Esophagus muscularis mucosa (tissue), 4 donors: ENCODE measurements at regions not wholly inside any gene's neighbourhood (a gene's known extent, or its start where the extent isn't known, plus 50 kb on each side); places are given as distances from the start of the nearest gene placed in this dataset.

Experiments used
- DNase-seq: peaks from one replicate; pipeline ENCODE4 v3.0.0-alpha.2; 2017; ENCODE audit errors: extremely low spot score
- H3K27ac ChIP-seq, 4 donors: fragments of 200-600 bp; sonication (generic); replicated peaks in 1 of 4; 1 replicate in 3 of 4; 2 replicates in 1 of 4; pipeline ENCODE4 v1.5.1; 2016 to 2019; ENCODE audit warnings: mild to moderate bottlenecking in 1 of 4
- H3K27me3 ChIP-seq, 4 donors: fragments of 200-600 bp; sonication (generic); one replicate each; pipeline versions ENCODE4 v1.5.1 to v1.6.0; 2016 to 2019
- H3K36me3 ChIP-seq, 4 donors: fragments of 200-600 bp; sonication (generic); one replicate each; pipeline ENCODE4 v1.5.1; 2016 to 2019
- H3K4me1 ChIP-seq, 4 donors: fragments of 200-600 bp; sonication (generic); one replicate each; pipeline ENCODE4 v1.5.1; 2016 to 2019
- H3K4me3 ChIP-seq, 4 donors: fragments of 200-600 bp; sonication (generic); 1 replicate in 2 of 4; 2 replicates in 2 of 4; pipeline ENCODE4 v1.5.1; 2016 to 2019; ENCODE audit warnings: mild to moderate bottlenecking in 4 of 4, moderate library complexity in 1 of 4
- H3K9me3 ChIP-seq, 4 donors: fragments of 200-600 bp; sonication (generic); 1 replicate in 3 of 4; 2 replicates in 1 of 4; pipeline ENCODE4 v1.5.1; 2016 to 2019
- EP300 ChIP-seq: sonication (generic); formaldehyde crosslinking; IDR thresholded peaks from one replicate; pipeline ENCODE4 v1.6.1; 2017; ENCODE audit warnings: antibody characterized with exemption
- POLR2A ChIP-seq: fragments of 450-650 bp; IDR thresholded peaks from one replicate; pipeline ENCODE4 v1.6.1; 2017; ENCODE audit warnings: antibody characterized with exemption, moderate library complexity, mild to moderate bottlenecking, low read depth
- POLR2AphosphoS5 ChIP-seq, 2 donors: sonication (generic); formaldehyde crosslinking; IDR thresholded peaks; one replicate each; pipeline ENCODE4 v1.6.1; 2017; ENCODE audit warnings: antibody characterized with exemption in 2 of 2
- WGBS: methylation state at CpG from one replicate; pipeline ENCODE4 v1.1.5; 2018; 5-methylcytosine and 5-hydroxymethylcytosine counted together
- intact Hi-C: fragments of 100-400 bp; cut with DNase I; formaldehyde crosslinking; loops from one replicate; pipeline ENCODE4 v1.15.1; 2023
- TF ChIP-seq, protein P1 (sequence below), 3 experiments: fragments of 200-600 bp in 2 of 3; fragments of 450-650 bp in 1 of 3; sonication (generic) in 2 of 3; IDR thresholded peaks; one replicate each; pipeline ENCODE4 v1.5.1; 2017 to 2019; ENCODE audit warnings: antibody characterized with exemption in 3 of 3, mild to moderate bottlenecking in 2 of 3, moderate library complexity in 1 of 3

DNA sequence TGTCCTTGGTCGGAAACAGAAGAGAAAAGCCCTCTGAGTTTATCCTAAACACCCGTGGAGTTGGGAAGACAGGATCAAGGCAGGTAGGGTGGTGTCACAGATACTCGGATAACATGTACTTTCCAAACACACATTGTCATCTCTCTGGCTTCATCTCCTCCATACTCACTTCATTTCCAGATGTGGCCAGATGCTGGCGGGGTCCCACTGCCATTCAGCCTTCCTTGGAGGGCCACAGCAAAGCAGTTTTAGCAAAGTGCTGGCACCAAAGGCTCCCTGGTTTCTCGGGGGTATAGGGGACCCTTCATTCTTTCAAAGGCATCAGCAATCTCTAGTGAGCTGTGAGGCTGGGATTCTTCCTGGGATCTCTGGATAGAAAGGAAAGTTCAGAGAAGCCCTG is 539.5 kb downstream of the TCERG1L start:
- DNase-seq: no peak
- peaks cover 0 to 48% (median 0%) of the 10 kb centered on the region in 4 donors for H3K27me3 ChIP-seq
- H3K4me3 ChIP-seq: no peak overlapping the region
- intact Hi-C loops: no loop called here
- peaks cover 0 to 15% (median 11%) of the 10 kb centered on the region in 4 donors for H3K9me3 ChIP-seq
- no peak overlapping the region for H3K27ac ChIP-seq
- TF ChIP-seq, protein P1, sequence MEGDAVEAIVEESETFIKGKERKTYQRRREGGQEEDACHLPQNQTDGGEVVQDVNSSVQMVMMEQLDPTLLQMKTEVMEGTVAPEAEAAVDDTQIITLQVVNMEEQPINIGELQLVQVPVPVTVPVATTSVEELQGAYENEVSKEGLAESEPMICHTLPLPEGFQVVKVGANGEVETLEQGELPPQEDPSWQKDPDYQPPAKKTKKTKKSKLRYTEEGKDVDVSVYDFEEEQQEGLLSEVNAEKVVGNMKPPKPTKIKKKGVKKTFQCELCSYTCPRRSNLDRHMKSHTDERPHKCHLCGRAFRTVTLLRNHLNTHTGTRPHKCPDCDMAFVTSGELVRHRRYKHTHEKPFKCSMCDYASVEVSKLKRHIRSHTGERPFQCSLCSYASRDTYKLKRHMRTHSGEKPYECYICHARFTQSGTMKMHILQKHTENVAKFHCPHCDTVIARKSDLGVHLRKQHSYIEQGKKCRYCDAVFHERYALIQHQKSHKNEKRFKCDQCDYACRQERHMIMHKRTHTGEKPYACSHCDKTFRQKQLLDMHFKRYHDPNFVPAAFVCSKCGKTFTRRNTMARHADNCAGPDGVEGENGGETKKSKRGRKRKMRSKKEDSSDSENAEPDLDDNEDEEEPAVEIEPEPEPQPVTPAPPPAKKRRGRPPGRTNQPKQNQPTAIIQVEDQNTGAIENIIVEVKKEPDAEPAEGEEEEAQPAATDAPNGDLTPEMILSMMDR (IDR thresholded peaks at IDR 0.05): no peak
- no peak for TF ChIP-seq POLR2AphosphoS5 (IDR thresholded peaks at IDR 0.05)
- TF ChIP-seq EP300: no peak
- TF ChIP-seq POLR2A: no peak
- H3K36me3 ChIP-seq: no peaks in the 10 kb centered on the region
- no peaks in the 10 kb centered on the region for H3K4me1 ChIP-seq
- 65% methylated on average over 5 of the region's 5 CpGs for WGBS

DNA sequence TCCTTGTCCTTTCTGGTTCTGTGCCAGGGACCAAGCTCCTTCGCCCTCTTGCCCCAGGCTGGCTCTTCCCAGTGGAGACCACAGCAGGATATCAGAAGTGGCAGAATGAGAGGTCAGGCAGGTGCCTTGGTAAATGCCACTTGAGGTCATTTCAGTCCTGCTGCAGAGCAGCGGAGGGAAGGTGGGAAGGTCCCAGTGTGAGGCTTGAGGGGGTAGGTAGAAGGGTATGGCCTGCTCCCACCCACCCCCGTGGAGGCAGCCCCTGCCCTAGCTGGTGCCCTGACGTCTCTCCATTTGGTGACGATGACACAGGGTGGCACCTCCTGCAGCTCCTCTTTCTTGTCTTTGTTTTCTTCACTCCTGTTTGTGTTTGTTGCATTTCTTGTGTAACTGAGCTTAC is 538.8 kb downstream of the TCERG1L start:
- peaks cover 0 to 10% (median 8%) of the 10 kb centered on the region in 4 donors for H3K9me3 ChIP-seq
- H3K4me3 ChIP-seq: no peak overlapping the region
- WGBS: 57% methylated on average over 4 of the region's 5 CpGs
- TF ChIP-seq EP300 (no peak), POLR2A (no peak), POLR2AphosphoS5 (IDR thresholded peaks at IDR 0.05) (no peak)
- TF ChIP-seq, protein P1 (IDR thresholded peaks at IDR 0.05): no peak
- no peak overlapping the region for H3K27ac ChIP-seq
- H3K27me3 ChIP-seq: peaks cover 0 to 55% (median 0%) of the 10 kb centered on the region in 4 donors
- no peak for DNase-seq
- H3K36me3 ChIP-seq: no peaks in the 10 kb centered on the region
- intact Hi-C loops: no loop called here
- no peaks in the 10 kb centered on the region for H3K4me1 ChIP-seq

DNA sequence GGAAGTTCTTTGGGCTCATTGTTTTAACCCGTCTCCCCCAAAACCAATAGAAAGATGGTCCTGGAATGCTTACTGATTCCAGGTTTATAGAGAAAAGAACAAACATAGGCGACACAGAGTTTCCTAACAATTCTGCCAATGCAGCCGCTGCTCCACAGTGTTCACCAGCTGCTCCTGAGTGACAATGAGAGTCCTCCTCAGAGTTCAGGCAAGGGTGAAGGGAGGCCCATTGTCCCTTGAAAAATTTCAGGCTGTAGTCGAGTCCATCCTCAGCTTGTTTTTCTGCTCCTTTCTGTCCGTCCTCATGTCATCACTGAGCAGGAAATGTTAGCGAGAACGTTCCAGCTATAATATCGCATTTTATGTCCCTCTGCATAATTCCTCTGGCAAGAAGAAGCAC is 537.6 kb downstream of the TCERG1L start:
- intact Hi-C loops: no loop called here
- no peak for DNase-seq
- Histone ChIP-seq H3K36me3 (no peaks in the 10 kb centered on the region), H3K9me3 (no peaks in the 10 kb centered on the region), H3K27ac (no peak overlapping the region), H3K27me3 (peaks cover 0 to 59% (median 0%) of the 10 kb centered on the region in 4 donors), H3K4me3 (no peak overlapping the region), H3K4me1 (no peaks in the 10 kb centered on the region)
- WGBS: 30% methylated on average over 8 of the region's 8 CpGs
- TF ChIP-seq, protein P1 (IDR thresholded peaks at IDR 0.05): no peak
- TF ChIP-seq POLR2A (no peak), EP300 (no peak), POLR2AphosphoS5 (IDR thresholded peaks at IDR 0.05) (no peak)

DNA sequence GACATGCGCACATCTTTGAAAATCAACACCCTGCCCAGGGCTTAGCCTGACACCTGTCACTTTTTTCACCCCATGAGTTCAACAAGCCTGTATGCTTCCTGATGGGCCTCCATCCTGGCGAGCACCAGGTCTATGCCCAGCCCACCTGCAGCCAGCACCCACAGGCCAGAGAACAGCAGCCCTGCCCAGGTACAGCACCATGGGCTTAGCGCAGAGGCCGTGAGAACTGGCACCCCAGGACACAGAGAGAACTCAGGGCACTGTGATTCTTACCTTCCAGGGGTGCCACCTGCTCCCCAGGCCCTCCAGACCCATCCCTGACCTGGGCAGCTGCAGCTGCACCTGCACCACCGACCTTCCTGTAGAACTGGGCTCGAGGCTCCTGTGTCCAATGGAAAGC is 536.6 kb downstream of the TCERG1L start:
- Histone ChIP-seq H3K36me3 (no peaks in the 10 kb centered on the region), H3K27me3 (peaks cover 0 to 51% (median 0%) of the 10 kb centered on the region in 4 donors), H3K9me3 (no peaks in the 10 kb centered on the region), H3K4me3 (no peak overlapping the region), H3K27ac (no peak overlapping the region), H3K4me1 (no peaks in the 10 kb centered on the region)
- WGBS: 100% methylated on average over 3 of the region's 6 CpGs
- TF ChIP-seq EP300: no peak
- TF ChIP-seq, protein P1 (IDR thresholded peaks at IDR 0.05): no peak
- no peak for TF ChIP-seq POLR2AphosphoS5 (IDR thresholded peaks at IDR 0.05)
- TF ChIP-seq POLR2A: no peak
- no peak for DNase-seq
- intact Hi-C loops: no loop called here

DNA sequence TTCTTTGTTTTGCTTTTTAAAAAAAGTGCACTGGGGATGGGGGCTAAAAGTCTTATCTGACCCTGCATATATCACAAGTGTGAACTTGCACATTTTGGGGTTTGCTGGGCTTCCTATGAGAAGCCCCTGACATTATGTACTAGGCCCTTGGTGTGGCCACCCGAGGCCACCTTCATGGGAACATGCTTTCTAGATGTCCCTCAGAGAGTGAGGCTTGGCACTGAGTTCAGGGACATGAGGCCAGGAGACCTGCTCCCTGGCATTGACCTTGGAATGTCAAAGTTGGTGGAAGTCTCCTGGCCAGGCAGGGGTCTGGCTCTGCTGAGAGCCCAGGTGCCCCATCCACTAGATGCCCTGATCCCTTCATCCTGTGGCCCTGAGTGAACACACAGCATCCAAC is 536.2 kb downstream of the TCERG1L start:
- Histone ChIP-seq H3K4me1 (no peaks in the 10 kb centered on the region), H3K9me3 (no peaks in the 10 kb centered on the region), H3K4me3 (no peak overlapping the region), H3K27ac (no peak overlapping the region), H3K36me3 (no peaks in the 10 kb centered on the region), H3K27me3 (peaks cover 0 to 47% (median 0%) of the 10 kb centered on the region in 4 donors)
- no peak for TF ChIP-seq POLR2A
- TF ChIP-seq EP300: no peak
- no peak for TF ChIP-seq POLR2AphosphoS5 (IDR thresholded peaks at IDR 0.05)
- TF ChIP-seq, protein P1 (IDR thresholded peaks at IDR 0.05): no peak
- intact Hi-C loops: no loop called here
- WGBS: 78% methylated on average over 1 of the region's 1 CpG
- DNase-seq: no peak
